IPS-18a (cell line): ENCODE measurements at regions not wholly inside any gene's neighbourhood (a gene's known extent, or its start where the extent isn't known, plus 50 kb on each side); places are given as distances from the start of the nearest gene placed in this dataset.
"Not testable (repeated sequence)": the region's sequence is repeated elsewhere in the genome, so short reads cannot be mapped to it uniquely, and the experiment has no call there.

ENCODE experiments used
- H3K27ac ChIP-seq: one replicate; pipeline ENCODE4 v1.5.1; 2013; ENCODE audit warnings: low read length
- H3K27me3 ChIP-seq: one replicate; pipeline ENCODE4 v1.6.1; 2013; ENCODE audit warnings: mild to moderate bottlenecking, low read length; ENCODE audit not compliant: control insufficient read depth, insufficient read depth
- H3K36me3 ChIP-seq: one replicate; pipeline ENCODE4 v1.6.1; 2013; ENCODE audit warnings: low read depth, low read length; ENCODE audit not compliant: control insufficient read depth
- H3K4me1 ChIP-seq: one replicate; pipeline ENCODE4 v1.6.1; 2013; ENCODE audit warnings: low read depth, low read length; ENCODE audit not compliant: control insufficient read depth
- H3K4me3 ChIP-seq: one replicate; pipeline ENCODE4 v1.5.1; 2013; ENCODE audit warnings: low read length
- H3K9ac ChIP-seq: one replicate; pipeline ENCODE4 v1.6.1; 2013; ENCODE audit warnings: mild to moderate bottlenecking, low read length, moderate library complexity
- H3K9me3 ChIP-seq: one replicate; pipeline ENCODE4 v1.6.1; 2013; ENCODE audit warnings: low read depth, low read length; ENCODE audit not compliant: control insufficient read depth

- Histone ChIP-seq H3K36me3 (no peaks in the 10 kb centered on the region), H3K4me3 (no peak overlapping the region), H3K9me3 (no peaks in the 10 kb centered on the region), H3K4me1 (no peaks in the 10 kb centered on the region), H3K27ac (no peak overlapping the region), H3K9ac (no peak overlapping the region), H3K27me3 (no peaks in the 10 kb centered on the region)
Observed at GRCh38 chr2:875687-876615, 74.7 kb upstream of the SNTG2 start.

- H3K36me3 ChIP-seq = no peaks in the 10 kb centered on the region
- H3K9me3 ChIP-seq = no peaks in the 10 kb centered on the region
- no peak overlapping the region for H3K27ac ChIP-seq
- H3K27me3 ChIP-seq = no peaks in the 10 kb centered on the region
- no peak overlapping the region for H3K9ac ChIP-seq
- H3K4me3 ChIP-seq = no peak overlapping the region
- H3K4me1 ChIP-seq = no peaks in the 10 kb centered on the region
Observed at GRCh38 chr2:873651-874580, 76.7 kb upstream of the SNTG2 start.

DNA sequence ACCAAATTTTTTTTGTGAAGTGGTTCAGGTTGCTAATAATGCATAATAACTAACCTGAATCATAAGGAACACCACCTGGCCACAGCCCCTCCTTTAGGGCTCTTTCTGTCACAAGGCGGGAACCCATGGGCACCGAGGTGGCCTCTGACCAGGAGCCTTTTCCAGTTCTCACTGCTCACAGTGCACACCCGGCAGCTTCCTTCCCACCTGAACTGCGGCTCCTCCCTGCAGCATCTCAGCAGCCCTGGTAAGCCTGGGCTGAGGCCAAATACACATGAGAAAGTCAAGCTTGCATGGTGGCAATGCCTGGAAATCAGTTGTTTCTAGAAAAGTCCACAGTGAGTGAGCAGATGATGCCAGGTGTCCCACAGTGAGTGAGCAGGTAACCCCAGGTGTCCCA, 77.6 kb upstream of the SNTG2 start:
- Histone ChIP-seq H3K27me3 (no peaks in the 10 kb centered on the region), H3K9me3 (no peaks in the 10 kb centered on the region), H3K4me3 (no peak overlapping the region), H3K9ac (no peak overlapping the region), H3K27ac (no peak overlapping the region), H3K4me1 (no peaks in the 10 kb centered on the region), H3K36me3 (no peaks in the 10 kb centered on the region)

DNA sequence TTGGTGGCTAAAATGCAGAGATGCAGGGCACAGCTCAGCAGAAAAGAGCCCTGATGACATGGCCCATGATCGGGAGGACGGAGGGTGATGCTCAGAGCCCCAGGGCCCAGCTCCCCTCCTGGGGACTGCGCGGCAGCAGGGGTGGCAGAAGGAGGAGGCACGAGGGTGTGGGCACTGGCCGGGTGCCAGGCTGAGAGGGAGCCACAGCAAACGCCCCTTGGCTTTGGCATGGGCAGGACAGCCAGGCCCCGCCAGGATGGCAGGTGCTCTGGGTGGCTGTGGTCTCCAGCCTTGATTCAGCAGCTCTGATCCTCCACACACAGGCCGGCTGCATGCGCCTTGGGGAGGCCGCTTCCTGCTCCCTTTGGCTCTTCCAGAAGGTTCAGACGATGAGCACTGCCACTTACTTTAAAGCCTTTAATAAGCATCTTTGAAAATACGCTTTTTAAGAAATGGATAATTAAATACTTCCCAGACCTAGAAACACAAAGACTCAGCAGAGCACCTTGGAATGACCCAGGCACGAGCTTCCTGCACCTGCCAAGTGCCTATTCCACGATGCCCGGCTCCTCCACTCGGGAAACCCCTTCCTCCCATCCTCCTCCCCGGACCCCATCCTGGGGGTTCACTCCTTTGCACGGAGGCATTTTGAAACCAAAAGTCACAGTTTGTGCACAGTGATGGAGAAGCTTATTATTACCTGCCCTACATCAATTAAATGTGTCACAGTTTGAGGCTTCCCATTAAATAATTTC, 78.5 kb upstream of the SNTG2 start:
- H3K27me3 ChIP-seq = no peaks in the 10 kb centered on the region
- no peaks in the 10 kb centered on the region for H3K9me3 ChIP-seq
- no peak overlapping the region for H3K4me3 ChIP-seq
- no peak overlapping the region for H3K9ac ChIP-seq
- H3K36me3 ChIP-seq = no peaks in the 10 kb centered on the region
- H3K27ac ChIP-seq = no peak overlapping the region
- no peaks in the 10 kb centered on the region for H3K4me1 ChIP-seq

- Histone ChIP-seq H3K27ac (no peak overlapping the region), H3K9me3 (no peaks in the 10 kb centered on the region), H3K27me3 (no peaks in the 10 kb centered on the region), H3K36me3 (no peaks in the 10 kb centered on the region), H3K9ac (no peak overlapping the region), H3K4me1 (no peaks in the 10 kb centered on the region), H3K4me3 (no peak overlapping the region)
Observed at GRCh38 chr2:871175-871727, 79.4 kb upstream of the SNTG2 start.

GRCh38 chr2:870426-870825, 80.2 kb upstream of the SNTG2 start:
- H3K36me3 ChIP-seq = no peaks in the 10 kb centered on the region
- no peak overlapping the region for H3K9ac ChIP-seq
- no peak overlapping the region for H3K27ac ChIP-seq
- H3K4me3 ChIP-seq = no peak overlapping the region
- H3K9me3 ChIP-seq = no peaks in the 10 kb centered on the region
- H3K4me1 ChIP-seq = peaks cover 6% of the 10 kb centered on the region
- peaks cover 6% of the 10 kb centered on the region for H3K27me3 ChIP-seq

GRCh38 chr2:869894-870293, 80.8 kb upstream of the SNTG2 start:
- Histone ChIP-seq H3K27me3 (peaks cover 6% of the 10 kb centered on the region), H3K9me3 (no peaks in the 10 kb centered on the region), H3K27ac (no peak overlapping the region), H3K9ac (no peak overlapping the region), H3K36me3 (no peaks in the 10 kb centered on the region), H3K4me3 (no peak overlapping the region), H3K4me1 (peaks cover 6% of the 10 kb centered on the region)

DNA sequence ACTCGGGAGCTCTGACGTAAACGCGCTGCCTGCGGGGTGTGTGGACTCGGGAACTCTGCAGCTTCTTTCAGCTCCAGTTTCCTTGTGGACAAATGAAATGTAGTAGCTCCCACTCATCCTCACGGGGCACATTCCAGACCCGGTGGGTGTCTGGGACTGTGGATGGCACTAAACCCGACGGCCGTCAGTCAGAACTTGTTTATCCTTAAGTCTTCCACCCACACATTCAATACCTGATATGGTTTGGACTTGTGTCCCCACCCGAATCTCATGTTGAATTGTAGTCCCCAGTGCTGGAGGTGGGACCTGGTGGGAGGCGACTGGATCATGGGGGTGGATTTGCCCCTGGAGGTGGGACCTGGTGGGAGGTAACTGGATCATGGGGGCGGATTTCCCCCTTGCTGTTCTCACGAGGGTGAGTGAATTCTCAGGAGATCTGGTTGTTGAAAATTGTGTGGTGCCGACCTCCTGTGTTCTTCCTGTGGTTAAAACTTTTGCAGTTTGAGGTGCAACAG, 81.2 kb upstream of the SNTG2 start:
- no peak overlapping the region for H3K4me3 ChIP-seq
- H3K27ac ChIP-seq = no peak overlapping the region
- H3K36me3 ChIP-seq = no peaks in the 10 kb centered on the region
- H3K4me1 ChIP-seq = peaks cover 6% of the 10 kb centered on the region
- peaks cover 6% of the 10 kb centered on the region for H3K27me3 ChIP-seq
- H3K9me3 ChIP-seq = no peaks in the 10 kb centered on the region
- no peak overlapping the region for H3K9ac ChIP-seq

DNA sequence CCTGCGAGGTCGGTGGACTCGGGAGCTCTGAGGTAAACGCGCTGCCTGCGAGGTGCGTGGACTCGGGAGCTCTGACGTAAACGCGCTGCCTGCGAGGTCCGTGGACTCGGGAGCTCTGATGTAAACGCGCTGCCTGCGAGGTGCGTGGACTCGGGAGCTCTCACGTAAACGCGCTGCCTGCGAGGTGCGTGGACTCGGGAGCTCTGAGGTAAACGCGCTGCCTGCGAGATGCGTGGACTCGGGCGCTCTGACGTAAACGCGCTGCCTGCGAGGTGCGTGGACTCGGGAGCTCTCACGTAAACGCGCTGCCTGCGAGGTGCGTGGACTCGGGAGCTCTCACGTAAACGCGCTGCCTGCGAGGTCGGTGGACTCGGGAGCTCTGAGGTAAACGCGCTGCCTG, 81.8 kb upstream of the SNTG2 start:
- H3K4me1 ChIP-seq, H3K4me3 ChIP-seq, H3K36me3 ChIP-seq, H3K27me3 ChIP-seq, H3K9me3 ChIP-seq, H3K9ac ChIP-seq, H3K27ac ChIP-seq: not testable (repeated sequence)

- no peak overlapping the region for H3K9ac ChIP-seq
- no peaks in the 10 kb centered on the region for H3K9me3 ChIP-seq
- H3K27ac ChIP-seq = no peak overlapping the region
- peaks cover 6% of the 10 kb centered on the region for H3K4me1 ChIP-seq
- no peak overlapping the region for H3K4me3 ChIP-seq
- no peaks in the 10 kb centered on the region for H3K36me3 ChIP-seq
- peaks cover 6% of the 10 kb centered on the region for H3K27me3 ChIP-seq
Observed at GRCh38 chr2:867296-867695, 83.4 kb upstream of the SNTG2 start.

- Histone ChIP-seq H3K4me3 (no peak overlapping the region), H3K27ac (no peak overlapping the region), H3K9ac (no peak overlapping the region), H3K36me3 (no peaks in the 10 kb centered on the region), H3K4me1 (peaks cover 6% of the 10 kb centered on the region), H3K9me3 (no peaks in the 10 kb centered on the region), H3K27me3 (peaks cover 6% of the 10 kb centered on the region)
Observed at GRCh38 chr2:866887-867286, 83.8 kb upstream of the SNTG2 start.
